ENCODE measurements at regions not wholly inside any gene's neighbourhood (a gene's known extent, or its start where the extent isn't known, plus 50 kb on each side); places are given as distances from the start of the nearest gene placed in this dataset.

DNA sequence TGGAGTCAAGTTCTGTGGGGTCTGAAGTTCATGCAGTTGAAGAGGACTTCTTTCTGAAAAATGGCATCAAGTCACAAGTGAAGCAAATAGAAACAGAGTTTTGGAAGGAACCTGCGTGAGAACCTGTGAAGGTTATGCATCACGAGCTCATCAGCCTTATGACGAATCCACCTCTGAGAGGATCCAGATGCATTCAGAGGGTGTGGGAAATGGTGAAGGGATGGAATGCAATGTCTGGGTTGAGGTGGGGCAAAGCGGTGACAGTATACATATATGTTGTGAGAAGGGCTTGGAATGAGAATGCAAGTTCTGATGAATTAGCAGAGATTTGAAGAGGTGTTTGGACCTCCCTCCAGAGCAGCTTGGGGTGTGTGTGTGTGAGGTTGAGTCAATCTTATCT is 382.1 kb upstream of the TBL1XR1 start:
- no peak for DNase-seq

DNA sequence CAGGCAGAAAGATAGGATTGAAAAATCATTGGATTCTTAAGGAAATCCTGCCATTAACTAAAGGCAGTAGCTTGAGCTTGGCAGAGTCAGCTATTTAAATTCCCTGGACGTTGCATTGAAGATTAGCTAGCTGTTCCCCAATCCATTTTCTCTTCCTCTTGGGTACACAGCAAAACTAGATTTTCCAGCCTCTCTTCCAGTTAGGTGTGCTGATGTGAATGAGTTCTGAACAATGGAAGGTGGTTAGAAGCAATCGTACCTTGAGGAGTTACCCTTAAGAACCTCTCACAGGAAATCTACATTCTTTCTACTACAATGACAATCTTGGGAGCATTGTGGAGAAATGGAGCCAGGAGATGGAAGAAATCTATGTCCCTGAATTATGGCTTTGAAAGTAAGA is 383.2 kb upstream of the TBL1XR1 start:
- no peak for DNase-seq

DNA sequence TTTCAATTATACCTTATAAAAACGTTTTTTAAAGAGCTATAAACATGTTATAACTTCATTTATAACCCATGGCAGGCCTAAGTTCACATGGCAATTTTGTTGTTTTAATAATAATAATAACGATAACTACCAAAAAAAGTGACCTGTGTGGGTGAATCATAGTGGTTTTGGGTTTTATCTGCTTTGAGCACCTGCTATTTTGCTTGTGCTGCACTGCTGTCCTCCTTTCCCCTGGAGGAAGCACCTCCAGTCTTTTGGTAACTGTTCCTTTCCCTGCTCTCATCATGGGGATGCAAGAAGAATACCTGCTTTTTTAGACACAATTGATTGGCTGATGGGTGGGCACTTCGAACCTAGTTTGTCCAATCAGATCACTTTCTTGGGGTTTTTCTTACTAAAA is 388.0 kb upstream of the TBL1XR1 start:
- DNase-seq, result no peak

DNA sequence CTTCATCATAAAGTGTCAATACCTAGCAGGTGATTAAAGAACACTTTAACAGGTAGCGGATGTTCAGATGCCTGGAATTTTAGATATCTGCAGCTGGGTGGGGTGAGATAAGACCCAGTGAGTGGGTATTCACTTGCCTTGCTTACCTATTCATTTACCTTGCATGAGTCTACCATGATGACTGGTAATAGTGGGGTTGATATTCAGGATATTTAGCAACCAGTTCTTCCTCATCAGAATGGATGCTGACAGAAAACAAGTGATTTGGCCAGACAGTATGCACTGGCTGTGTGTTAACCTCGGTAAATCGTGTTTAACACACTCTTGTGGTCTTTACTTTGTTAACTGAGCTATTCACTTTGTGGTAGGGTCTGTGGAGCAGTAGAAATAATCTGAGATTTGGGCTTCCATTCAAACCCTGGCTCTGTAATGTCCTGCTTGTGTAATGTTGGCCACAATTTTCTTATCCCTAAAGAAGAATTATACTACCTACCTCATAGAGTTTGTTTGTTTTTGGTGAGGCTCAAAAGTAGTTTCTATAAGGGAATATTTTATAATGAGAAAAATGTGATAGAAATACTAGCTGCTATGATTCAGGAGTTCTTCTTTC is 391.9 kb upstream of the TBL1XR1 start:
- no peak for DNase-seq

- DNase-seq, result peak; percentile 65
Observed at GRCh38 chr3:177589911-177590381, 392.7 kb upstream of the TBL1XR1 start.

DNA sequence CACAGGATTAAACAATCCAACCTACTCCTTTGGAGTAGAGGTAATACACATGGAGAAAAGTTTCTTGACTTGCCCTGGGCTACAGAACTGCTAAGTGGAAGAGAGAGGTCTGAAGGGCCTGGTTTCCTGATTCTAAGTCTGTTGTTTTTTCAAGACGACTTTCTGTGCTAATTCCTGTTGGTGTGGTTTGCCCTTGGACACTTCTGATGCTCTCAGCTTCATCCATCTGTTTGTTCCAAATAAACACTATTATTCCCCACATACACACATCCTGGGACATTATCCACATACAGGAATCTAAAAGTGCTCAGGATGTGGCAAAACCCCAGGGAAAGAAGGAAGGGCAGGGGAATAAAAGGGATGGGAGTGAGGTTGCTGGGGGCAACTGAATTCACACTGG is 393.5 kb upstream of the TBL1XR1 start:
- peak; percentile 13 for DNase-seq

DNA sequence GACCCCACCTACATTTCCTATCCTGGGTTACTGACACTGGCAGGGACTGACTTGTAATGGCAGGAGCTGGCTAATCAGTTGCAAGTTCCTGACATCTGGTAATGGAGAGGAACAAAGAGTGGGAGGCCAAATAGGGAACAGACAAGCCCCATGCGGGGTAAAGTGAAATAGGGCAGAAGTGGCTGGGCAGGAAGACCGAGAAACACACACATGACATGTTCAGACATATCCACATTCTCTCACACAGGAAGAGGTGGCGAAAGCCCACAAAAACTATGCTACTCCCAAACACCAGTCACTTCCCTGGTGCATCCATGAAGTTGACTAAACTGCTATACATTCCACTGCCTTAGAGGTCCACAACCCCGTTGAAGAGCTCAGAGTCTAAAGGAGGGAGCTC is 394.1 kb upstream of the TBL1XR1 start:
- DNase-seq, result peak; percentile 92

DNA sequence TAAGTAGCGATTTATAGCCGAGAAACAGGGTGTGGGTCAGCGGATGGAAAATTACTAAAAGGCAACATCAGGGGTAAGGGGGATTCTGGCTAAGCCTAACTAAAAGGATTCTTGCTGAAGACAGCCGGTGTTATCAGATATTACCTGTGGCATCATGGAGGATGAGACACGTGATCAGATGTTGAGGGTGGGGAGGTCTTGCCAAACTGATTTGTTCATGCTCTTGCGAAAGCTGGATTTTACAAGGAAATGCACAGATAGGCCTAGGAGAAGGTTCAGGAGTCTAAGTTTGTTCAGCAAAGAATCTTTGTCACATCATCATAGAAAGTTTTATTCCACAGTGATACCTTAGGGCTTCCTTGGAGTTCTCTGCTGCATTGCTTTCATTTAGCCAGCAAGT is 396.8 kb upstream of the TBL1XR1 start:
- DNase-seq, result peak; percentile 39

GRCh38 chr3:177595530-177596188 is 398.4 kb upstream of the TBL1XR1 start:
- no peak for DNase-seq

GRCh38 chr3:177596248-177596815 is 399.1 kb upstream of the TBL1XR1 start:
- no peak for DNase-seq

DNA sequence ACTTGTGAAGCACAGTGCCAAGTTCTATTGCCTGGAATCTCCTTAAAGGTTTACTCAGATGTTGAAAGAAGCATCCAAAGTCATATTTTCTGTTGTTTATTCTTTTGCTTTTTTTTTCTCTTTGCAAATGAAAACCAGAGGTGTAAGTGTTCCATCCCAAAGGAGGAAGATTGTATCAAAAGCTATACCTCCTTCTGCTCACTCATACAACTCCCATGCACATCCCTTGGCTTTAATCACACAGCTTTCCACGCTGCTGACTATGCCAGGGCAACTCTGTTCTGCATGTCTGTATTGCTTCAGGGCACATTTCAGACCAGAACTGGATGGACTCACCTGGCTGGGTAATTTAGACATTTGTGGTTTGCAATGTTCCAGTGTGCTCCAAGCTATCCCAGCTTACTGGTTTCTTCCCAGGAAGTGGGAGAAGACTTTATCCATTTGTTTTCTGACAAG is 399.6 kb upstream of the TBL1XR1 start:
- DNase-seq, result no peak

DNA sequence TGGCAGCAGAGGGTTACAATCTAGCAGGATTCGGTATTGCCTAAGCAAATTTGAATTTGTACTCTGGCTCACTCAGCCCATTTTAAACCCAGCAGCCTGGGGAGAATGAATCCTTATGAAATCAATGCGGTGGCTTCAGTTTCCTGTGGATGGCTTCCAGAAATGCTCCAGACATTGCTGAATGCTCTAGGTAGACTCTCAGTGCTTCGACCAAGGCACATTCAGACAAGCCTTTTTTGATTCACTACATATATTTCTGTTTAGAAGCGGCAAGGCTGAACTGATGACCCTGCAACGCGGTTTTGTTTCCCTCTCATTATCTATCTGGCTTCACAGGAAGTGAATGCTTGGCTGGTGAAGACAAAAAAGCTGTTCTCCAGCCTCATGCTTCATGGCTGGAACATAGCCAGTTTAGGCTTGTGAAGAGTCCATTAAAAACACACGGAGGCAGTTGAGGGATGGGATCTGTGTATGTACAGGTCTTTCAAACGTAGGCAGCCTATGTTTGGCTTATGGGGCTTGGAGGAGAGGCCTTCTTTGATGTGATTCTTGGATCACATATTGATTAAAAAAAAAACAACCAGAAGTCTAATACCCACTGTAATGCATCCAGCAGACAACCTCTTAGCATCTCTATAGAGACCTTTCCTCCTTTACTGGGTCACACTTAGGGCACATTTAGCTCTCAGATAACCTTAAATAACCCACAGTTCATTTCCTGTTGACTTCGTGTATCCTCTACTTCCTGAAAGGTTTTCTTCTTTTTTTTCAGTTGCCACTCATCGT is 400.2 kb upstream of the TBL1XR1 start:
- DNase-seq, result peak; percentile 57

GRCh38 chr3:177598097-177598833 is 401.0 kb upstream of the TBL1XR1 start:
- no peak for DNase-seq

GRCh38 chr3:177599326-177599725 is 402.0 kb upstream of the TBL1XR1 start:
- peak; percentile 37 for DNase-seq

GRCh38 chr3:177599837-177600236 is 402.6 kb upstream of the TBL1XR1 start:
- DNase-seq, result no peak

DNA sequence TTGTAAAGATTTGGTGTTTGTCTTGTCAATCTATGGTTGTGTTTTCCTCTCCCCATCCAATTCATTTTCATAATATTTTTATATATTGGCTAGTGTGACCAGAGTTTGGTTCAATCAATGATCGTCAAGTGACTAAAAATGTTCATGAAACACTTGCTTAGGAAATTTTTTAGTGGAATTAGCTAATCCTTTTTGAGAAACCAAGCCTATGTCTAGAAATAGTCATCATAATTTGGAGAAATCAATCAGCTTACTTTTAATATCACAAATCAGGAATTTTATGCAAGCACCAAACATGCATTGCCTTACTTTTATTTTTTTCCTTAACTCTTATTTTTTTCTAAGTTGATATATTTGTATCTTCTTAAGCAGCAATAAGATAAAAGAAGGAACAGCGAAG is 403.1 kb upstream of the TBL1XR1 start:
- no peak for DNase-seq

DNA sequence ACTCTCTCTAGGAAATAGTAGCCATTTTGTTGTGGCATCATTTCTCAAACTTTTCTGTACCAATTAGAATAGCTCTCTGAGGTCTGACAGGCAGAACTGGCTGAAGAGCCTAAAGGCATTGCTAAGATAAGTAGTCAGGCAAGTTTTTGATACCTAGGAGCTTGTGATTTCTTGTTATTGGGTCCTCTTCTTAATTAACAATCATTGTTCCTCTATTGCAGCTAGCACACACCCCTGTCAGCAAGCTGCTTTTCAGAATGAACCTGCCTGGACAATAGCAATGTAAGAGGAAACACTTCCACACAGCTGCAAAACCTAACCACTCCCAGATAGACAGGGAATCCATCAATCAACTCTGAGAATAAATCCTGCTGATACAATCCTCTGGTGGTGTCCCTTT is 403.9 kb upstream of the TBL1XR1 start:
- peak; percentile 47 for DNase-seq

DNA sequence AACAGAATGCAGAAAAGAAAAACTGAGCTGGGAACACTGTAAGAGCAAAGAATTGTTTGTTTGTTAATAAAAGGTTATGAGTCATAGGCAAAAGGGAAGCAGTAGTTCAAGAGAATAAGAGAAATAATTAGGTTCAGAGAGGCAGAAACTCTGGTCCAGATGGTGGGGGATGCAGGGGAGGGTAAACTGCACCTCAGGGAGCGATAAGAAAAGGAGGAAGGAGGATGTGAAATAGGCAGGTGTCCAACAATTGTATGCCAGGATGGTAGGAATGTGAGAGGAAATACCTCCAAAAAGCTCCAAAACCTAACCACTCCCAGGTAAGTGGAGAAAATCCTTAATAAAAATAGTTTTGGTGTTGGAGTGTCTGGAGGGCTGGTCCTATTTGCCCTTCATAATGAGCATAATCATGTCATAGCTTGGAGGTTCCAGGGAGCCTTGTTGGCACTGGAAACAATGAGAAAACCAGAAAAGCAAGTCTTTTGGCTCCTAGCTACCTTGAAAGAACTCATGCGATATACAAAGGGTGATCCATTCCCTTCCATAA is 405.4 kb upstream of the TBL1XR1 start:
- DNase-seq, result peak; percentile 17

DNA sequence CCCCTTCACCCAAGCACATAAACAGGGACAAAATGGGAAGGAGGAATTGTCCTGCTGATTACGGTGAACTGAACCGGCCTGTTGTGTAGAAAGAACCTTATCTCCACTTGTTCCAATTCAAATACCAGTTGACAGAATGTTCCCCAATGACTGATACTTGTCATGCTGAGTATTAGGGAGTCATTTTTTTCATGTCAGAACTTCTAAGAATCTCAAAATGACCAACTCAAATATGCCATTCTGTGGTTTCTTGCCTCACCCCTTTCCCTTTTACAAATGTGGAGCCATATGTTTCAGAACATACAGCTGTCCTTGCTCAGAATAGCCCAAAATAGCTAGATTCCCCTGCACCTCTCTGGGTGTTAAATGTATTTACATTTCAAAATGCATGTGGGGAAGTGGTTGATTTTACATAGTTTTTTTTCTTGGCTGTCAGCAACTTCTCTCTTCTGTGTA is 405.9 kb upstream of the TBL1XR1 start:
- DNase-seq, result peak; percentile 92

GRCh38 chr3:177604181-177604580 is 406.9 kb upstream of the TBL1XR1 start:
- DNase-seq, result no peak

DNA sequence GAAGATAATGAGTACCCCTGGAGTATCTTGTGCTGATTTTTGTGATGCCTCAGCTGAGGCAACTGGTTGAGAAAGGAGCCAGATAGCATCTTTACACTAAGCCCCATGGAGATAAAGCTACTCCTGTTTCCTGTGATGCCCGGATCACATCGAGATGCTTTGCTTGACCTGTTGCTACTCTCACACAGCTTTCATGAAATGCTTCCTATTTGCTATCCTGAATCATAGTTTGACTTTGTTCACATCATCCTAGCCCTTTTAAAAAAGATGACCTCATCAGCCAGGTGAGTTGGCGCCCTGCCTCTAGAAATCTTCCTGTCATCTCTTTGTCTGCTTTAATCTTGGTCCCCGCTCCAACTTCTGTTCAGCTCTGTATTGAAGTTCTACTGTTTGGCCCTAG is 409.6 kb upstream of the TBL1XR1 start:
- no peak for DNase-seq

DNA sequence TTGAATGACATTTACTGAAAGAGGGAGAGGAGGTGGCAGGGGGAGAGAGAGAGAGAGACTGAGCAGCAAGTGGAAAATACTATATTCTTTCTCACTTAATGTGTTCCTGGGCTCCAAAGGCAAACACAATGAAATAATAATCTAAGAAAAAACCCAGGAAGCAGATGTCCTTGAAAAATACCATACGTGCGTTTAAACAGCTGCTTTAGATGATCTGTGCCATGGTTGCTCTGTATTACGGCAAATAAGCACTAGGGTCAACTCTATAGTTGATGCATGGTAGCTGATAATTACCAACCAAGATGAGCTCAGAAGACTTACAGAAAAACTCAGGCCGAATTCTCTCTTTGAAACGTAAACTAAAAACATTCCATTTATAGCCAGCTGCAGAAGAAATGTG is 410.3 kb upstream of the TBL1XR1 start:
- no peak for DNase-seq

DNA sequence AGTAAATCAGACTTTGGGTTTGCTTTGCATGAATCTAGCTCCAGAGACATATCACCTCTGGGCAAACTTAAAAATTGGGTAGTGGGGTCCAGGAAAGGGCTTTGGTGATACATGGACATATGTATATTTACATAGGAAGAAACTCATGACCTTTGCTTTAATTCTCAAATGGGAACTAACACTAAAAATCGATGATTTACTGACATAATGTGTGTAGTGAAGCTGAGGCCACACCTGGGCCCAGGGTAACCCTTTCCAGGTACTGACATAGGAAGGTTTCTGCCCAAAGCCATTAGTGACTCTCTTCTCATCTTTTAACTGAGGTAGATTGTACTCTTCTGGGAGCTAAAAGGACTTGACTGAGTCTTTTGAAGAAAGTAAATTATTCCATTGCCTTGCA is 411.2 kb upstream of the TBL1XR1 start:
- DNase-seq, result no peak
